Midbrain (tissue), 1 donor: ENCODE measurements at regions not wholly inside any gene's neighbourhood (a gene's known extent, or its start where the extent isn't known, plus 50 kb on each side); places are given as distances from the start of the nearest gene placed in this dataset.
A peak's percentile ranks its signal among the peaks of the same experiment; 100 is the strongest.
"Not testable (repeated sequence)": the region's sequence is repeated elsewhere in the genome, so short reads cannot be mapped to it uniquely, and the experiment has no call there.

Experiments
- DNase-seq: peaks from one replicate; lab custom pipeline; 2025; lab: John Stamatoyannopoulos, UW

GRCh38 chr13:72657379-72657778 lies 70.0 kb downstream of the MZT1 start:
- DNase-seq = no peak

DNA sequence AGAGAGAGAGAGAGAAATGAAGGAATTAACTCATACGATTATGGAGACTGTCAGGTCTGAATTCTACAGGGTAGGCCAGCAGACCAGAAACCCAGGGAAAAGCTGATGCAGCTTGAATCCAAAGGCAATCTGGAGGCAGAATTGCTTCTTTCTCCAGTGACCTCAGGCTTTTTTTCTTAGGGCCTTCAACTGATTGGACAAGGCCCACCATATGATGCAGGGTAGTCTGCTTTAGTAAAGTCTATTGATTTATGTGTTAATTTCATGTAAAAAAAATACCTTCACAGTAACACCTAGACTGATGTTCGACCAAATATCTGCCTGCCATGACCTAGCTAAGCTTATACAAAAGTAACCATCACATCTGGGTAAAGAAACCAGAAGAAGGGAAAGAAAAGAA lies 71.1 kb downstream of the MZT1 start:
- no peak for DNase-seq

DNA sequence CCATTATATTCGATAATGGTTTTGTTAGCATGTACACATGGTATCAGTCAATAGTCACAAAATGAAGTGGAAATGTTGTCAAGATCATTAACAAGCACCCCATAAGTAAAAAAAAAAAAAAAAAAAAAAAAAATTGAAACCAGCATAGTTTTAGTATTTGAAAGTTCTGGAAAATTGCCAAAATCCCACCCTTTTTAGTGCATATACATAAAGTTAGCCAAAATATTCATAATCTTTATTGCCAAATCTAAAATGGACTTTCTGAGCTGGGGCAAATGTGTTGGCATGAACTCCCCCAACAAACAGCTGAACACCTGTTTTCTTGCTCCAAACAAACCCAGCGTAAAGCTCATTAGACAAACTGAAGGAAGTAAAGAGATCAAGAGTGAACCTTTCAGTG lies 73.9 kb downstream of the MZT1 start:
- DNase-seq = no peak

DNA sequence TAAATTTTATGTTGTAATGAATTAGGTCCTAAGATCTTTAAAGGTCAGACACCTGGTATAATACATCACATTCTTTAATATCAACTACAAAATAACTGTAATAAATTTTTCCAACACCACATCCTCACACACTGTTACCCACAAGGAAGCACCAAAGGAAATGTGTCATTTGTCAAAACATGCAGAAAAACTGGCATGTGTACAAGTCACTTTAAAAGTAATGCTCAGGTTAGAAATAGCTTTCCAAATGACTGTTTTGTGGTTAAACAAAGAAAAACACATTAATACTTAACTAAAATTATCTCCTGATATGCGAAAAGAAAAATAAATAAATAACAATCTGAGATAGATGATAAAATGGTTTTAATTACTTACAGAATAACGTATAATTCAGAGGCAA lies 74.7 kb downstream of the MZT1 start:
- DNase-seq = no peak

- peak; percentile 10 for DNase-seq
These were observed 76.3 kb downstream of the MZT1 start for GRCh38 chr13:72651144-72651543.

DNA sequence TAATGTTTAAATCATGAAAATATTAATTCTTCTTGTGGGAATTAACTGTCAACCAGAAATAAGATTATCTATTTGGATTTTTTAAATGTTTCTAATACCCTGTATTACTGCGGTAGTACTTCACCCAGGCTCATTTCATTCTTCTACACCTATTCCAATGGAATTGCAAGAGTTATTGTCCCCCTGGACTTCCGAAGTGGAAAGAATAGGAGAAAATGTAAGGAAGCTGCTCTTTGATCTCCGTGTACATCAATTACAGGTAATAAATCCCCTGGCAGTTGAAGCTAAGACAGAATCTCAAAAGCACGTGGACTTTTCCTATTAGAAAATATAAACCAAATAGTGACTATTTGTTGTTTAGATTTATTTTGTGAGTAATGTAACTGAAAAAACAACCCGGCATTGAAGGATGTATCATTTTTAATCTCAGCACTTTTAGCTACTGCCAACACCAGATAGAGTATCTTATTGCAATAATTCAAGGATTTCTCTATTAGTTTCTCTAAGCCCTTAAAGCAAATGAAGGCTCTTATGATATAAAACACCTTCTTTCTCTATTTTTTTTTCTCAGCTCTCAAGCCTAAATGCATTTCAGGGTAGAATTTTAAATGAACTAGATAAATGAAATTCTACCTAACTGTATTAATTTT lies 77.3 kb downstream of the MZT1 start:
- DNase-seq = no peak

DNA sequence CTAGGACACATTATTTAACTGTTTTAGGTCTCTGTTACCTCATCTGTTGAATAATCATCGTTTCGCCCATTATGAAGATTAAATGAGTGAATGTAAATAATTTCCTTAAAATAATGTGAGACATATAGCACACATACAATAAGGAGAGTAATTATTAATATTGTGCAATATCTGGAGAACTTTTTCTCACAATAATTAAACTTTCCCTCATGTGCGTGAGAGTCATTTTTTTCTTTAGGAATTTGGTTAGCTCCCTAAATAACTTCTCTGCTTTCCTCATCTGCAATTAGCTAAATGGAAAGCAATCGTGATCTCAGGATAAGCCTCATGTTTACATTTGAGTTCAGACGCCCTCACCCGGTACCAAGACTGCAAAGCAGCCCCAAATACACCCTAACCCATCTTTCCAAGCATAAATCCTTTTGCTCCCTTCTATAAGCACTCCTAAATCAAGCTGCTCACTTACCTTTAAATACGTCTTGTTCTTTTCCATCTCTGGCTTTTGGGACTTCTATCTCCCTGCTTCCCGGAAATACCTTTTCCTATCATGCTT lies 78.8 kb downstream of the MZT1 start:
- no peak for DNase-seq

DNA sequence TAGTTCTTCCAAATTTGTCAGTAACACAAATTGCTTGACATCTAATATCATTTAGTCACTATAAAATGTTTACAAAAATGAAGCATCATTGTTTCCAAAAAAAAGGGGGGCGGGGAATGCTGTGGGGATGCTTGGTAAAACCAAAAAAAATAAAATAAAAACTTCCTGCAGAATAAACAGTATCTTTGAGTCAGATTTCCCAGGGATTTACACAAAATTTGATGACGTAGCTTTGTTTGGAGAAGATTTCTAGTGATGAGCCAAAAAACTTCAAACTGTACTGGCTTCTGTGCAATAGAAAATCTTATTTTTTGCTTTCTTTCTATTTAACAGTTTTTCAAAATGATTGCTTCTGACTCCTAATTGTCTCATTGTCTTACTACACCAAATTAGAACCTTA lies 80.0 kb downstream of the MZT1 start:
- DNase-seq = no peak

- no peak for DNase-seq
These were observed 81.9 kb downstream of the MZT1 start for GRCh38 chr13:72645521-72645920.

DNA sequence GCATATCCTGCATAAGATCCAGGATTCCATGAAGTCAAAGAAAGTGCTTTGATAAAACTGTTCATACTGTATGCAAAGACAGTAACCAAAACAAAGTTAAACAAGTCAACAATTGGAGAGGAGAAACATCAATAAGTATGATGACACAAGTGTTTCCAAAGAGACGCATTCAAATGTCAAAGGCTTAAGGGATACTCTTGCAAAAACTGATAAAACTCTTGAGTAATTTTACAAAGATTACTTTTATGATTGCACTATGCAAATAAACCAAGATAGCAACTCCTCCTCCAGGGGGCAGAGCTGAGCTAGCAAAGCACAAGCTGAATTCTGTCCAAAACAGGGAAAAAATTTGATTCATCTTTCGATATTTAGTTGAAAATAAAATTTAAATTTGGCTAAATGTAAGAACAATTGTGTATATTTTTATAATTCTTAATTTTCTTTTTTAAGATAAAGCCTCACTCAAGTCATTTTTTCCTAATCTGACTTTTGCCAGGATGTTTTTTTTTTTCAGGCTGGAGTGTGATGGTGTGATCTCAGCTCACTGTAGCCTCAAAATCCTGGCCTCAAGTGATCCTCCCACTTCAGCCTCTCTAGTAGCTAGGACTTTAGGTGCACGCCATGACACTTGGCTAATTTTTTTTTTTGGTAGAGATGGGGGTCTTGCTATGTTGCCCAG lies 84.0 kb downstream of the MZT1 start:
- peak; percentile 11 for DNase-seq

GRCh38 chr13:72639377-72639776 lies 88.1 kb downstream of the MZT1 start:
- DNase-seq = no peak

GRCh38 chr13:72638059-72638815 lies 89.2 kb downstream of the MZT1 start:
- no peak for DNase-seq

- DNase-seq = no peak
These were observed 89.9 kb downstream of the MZT1 start for GRCh38 chr13:72637561-72637960.

GRCh38 chr13:72634859-72635258 lies 92.6 kb downstream of the MZT1 start:
- DNase-seq = no peak

DNA sequence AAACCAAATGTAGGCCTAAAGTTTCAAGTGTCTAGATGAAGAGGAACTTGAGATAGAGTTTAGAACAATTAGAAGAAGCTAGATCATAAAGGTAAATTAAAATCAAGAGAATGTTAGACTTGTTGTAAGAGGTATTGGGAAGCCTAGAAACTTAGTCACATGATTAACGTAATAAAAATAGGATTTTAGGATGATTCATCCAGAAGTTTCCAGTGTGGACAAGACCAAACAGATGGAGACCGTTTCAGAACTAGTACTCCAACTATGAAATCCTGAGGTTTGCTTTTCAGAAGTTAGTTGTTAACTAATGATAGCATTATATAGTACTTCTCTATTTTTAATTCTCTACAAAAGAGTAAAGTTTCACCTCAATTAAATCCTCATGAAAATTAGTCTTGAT lies 104.9 kb downstream of the MZT1 start:
- DNase-seq = no peak

DNA sequence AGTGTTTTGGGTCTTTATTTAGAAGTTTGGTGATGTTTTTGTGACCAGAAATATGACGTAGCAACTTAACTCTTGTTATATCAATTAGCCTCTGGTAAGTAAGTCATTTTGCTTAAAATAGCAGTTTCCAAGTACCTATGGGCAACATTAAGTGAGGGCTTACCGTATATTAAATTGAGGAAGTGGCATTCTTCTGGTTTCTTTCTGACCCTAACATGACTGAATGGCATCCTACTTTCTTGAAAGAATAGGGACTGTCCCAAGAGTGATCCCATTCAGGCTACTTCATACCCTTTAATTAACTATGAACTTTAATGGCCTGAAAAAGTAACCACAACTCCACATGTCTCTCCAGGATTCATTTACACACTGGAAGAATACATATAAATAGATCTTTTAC lies 106.6 kb downstream of the MZT1 start:
- no peak for DNase-seq

GRCh38 chr13:72617951-72618350 lies 109.5 kb downstream of the MZT1 start:
- DNase-seq = no peak

DNA sequence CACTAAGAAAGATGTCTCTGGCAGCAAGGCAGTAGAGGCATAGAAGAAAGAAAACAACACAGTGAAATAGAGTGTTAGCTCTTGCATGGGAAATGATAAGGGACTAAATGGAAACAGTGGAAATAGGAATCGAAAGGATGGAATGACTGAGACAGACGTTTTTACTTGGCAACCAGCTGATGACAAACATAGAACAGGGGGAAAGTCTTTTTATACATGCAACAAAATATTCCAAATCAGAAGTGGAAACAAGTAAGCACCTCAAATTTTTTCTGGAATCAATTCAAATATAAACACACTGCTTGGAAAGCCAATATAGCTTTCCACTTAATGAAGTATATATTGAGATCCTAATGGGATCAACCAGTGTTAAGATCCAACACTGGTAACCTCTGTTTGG lies 110.2 kb downstream of the MZT1 start:
- DNase-seq = no peak

DNA sequence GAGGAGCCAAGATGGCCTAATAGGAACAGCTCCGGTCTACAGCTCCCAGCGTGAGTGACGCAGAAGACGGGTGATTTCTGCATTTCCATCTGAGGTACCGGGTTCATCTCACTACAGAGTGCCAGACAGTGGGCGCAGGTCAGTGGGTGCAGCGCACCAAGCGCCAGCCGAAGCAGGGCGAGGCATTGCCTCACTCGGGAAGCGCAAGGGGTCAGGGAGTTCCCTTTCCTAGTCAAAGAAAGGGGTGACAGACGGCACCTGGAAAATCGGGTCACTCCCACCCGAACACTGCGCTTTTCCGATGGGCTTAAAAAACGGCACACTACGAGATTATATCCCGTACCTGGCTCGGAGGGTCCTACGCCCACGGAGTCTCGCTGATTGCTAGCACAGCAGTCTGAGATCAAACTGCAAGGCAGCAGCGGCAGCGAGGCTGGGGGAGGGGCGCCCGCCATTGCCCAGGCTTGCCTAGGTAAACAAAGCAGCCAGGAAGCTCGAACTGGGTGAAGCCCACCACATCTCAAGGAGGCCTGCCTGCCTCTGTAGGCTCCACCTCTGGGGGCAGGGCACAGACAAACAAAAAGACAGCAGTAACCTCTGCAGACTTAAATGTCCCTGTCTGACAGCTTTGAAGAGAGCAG lies 117.1 kb downstream of the MZT1 start:
- DNase-seq = not testable (repeated sequence)

GRCh38 chr13:72599178-72599743 lies 128.2 kb downstream of the MZT1 start:
- no peak for DNase-seq

DNA sequence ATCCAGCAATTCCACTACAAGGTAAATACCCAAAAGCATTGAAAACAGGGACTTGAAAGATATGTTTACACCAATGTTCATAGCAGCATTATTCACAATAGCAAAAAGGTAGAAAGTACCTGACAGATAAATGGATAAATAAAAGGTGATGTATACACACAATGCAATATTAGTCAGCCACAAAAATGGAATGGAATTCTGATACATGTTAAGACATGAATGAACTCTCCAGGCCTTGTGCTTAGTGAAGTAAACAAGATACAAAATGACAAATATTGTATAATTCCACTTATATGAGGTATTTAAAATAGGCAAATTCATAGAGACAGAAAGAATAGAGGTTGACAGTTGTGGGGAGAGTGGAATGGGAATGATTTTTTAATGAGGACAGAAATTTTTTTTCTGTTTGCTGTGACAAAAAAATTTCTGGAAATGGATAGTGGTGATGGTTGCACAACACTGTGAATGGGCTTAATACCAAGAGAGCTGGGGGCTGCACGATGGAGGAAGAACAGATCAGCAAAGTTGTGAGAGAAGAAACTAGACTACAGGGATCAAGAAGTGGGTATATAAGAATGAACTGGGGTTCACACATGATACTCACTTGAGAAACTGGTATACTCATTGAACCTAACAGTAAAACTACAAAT lies 137.2 kb downstream of the MZT1 start:
- DNase-seq = no peak

DNA sequence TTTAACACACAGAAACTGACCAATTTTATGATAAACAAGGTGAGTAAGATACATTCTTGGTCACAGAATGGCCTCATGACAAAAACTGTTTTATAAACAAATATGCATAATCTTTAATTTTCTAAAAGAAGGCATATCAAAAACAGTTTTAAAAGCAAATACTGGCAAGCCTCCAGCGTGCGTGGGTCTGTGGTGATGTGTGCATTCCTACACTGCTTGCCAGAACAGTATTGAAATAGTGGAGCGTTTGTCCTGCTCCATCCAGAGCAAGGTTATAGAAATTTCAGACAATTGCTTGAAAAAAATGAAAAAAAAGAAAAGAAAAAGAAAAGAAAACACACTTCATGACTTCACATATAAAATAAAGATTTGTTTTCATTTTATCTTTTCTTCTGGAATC lies 140.9 kb downstream of the MZT1 start:
- DNase-seq = no peak
